Fibroblast of lung (primary cell): ENCODE measurements at regions not wholly inside any gene's neighbourhood (a gene's known extent, or its start where the extent isn't known, plus 50 kb on each side); places are given as distances from the start of the nearest gene placed in this dataset.

Experiments
- DNase-seq, 2 donors: peaks; one replicate each; pipeline versions ENCODE4 v3.0.0 to v3.0.0-alpha.2; 2010; ENCODE audit warnings: low read depth in 2 of 2
- H2AFZ ChIP-seq: 2 replicates; pipeline ENCODE4 v1.5.1; 2012; ENCODE audit warnings: low read length, control low read depth, inconsistent platforms
- H3K27ac ChIP-seq: 2 replicates; pipeline ENCODE4 v1.5.1; 2011; ENCODE audit warnings: low read length, control low read depth; ENCODE audit not compliant: insufficient read depth
- H3K27me3 ChIP-seq: 2 replicates; pipeline ENCODE4 v1.5.1; 2011; ENCODE audit warnings: mild to moderate bottlenecking, low read length; ENCODE audit not compliant: control insufficient read depth, insufficient read depth
- H3K36me3 ChIP-seq: 2 replicates; pipeline ENCODE4 v1.5.1; 2011; ENCODE audit warnings: low read length; ENCODE audit not compliant: control insufficient read depth, insufficient read depth
- H3K4me1 ChIP-seq: 2 replicates; pipeline ENCODE4 v1.5.1; 2011; ENCODE audit warnings: low read length; ENCODE audit not compliant: control insufficient read depth, insufficient read depth; ENCODE audit errors: extremely low read depth
- H3K4me2 ChIP-seq: 2 replicates; pipeline ENCODE4 v1.5.1; 2011; ENCODE audit warnings: low read length, control low read depth; ENCODE audit not compliant: insufficient read depth; ENCODE audit errors: extremely low read depth
- H3K4me3 ChIP-seq, 4 experiments: fragments of 200-600 bp in 1 of 4; sonication (generic) in 1 of 4; replicated peaks in 1 of 4; 2 replicates each; pipeline ENCODE4 v1.5.1; 2011 to 2016; ENCODE audit warnings: low read length in 4 of 4, low read depth in 3 of 4, mild to moderate bottlenecking in 3 of 4, control low read depth in 2 of 4, inconsistent platforms in 1 of 4, mixed read lengths in 1 of 4; ENCODE audit not compliant: insufficient read depth in 1 of 4; ENCODE audit errors: control extremely low read depth in 1 of 4
- H3K79me2 ChIP-seq: 2 replicates; pipeline ENCODE4 v1.5.1; 2012; ENCODE audit warnings: mild to moderate bottlenecking, low read length, inconsistent platforms; ENCODE audit not compliant: control insufficient read depth, insufficient read depth
- H3K9ac ChIP-seq: 2 replicates; pipeline ENCODE4 v1.5.1; 2011; ENCODE audit warnings: mild to moderate bottlenecking, low read length, control low read depth; ENCODE audit not compliant: insufficient read depth
- H3K9me3 ChIP-seq: 2 replicates; pipeline ENCODE4 v1.5.1; 2012; ENCODE audit warnings: low read depth, low read length; ENCODE audit not compliant: control insufficient read depth, insufficient read depth
- H4K20me1 ChIP-seq: 2 replicates; pipeline ENCODE4 v1.5.1; 2011; ENCODE audit warnings: low read length; ENCODE audit not compliant: control insufficient read depth, insufficient read depth; ENCODE audit errors: extremely low read depth
- CTCF ChIP-seq, 2 donors: IDR thresholded peaks in 1 of 2; conservative IDR thresholded peaks in 1 of 2; 1 replicate in 1 of 2; 2 replicates in 1 of 2; pipeline ENCODE4 v1.5.1; 2011 to 2012; ENCODE audit warnings: low read length in 2 of 2, control low read depth in 1 of 2, inconsistent platforms in 1 of 2, low read depth in 1 of 2, mild to moderate bottlenecking in 1 of 2
- EZH2 ChIP-seq: IDR thresholded peaks from 2 replicates; pipeline ENCODE4 v1.5.1; 2012; ENCODE audit warnings: low read length, control low read depth, mild to moderate bottlenecking; ENCODE audit errors: missing control alignments

GRCh38 chr2:103295591-103295990, 533.8 kb downstream of the TMEM182 start:
- Histone ChIP-seq H3K27me3 (no peaks in the 10 kb centered on the region), H2AFZ (no peak overlapping the region), H3K27ac (no peak overlapping the region), H3K36me3 (no peaks in the 10 kb centered on the region), H3K9ac (no peak overlapping the region), H3K9me3 (no peaks in the 10 kb centered on the region), H4K20me1 (no peaks in the 10 kb centered on the region), H3K4me1 (no peaks in the 10 kb centered on the region), H3K79me2 (no peaks in the 10 kb centered on the region), H3K4me3 (no peak overlapping the region), H3K4me2 (no peak overlapping the region)
- no peak for DNase-seq
- TF ChIP-seq CTCF (conservative IDR thresholded peaks at IDR 0.05 in 1 of 2, IDR thresholded peaks at IDR 0.05 in 1 of 2; ENCODE audit: low read depth in 1 of 2, low read length in 2 of 2) (no peak), EZH2 (no peak)

GRCh38 chr2:103324671-103325070, 562.8 kb downstream of the TMEM182 start:
- no peaks in the 10 kb centered on the region for H3K4me1 ChIP-seq
- no peak overlapping the region for H3K27ac ChIP-seq
- H3K9me3 ChIP-seq = no peaks in the 10 kb centered on the region
- no peak overlapping the region for H2AFZ ChIP-seq
- no peak for DNase-seq
- H4K20me1 ChIP-seq = no peaks in the 10 kb centered on the region
- H3K4me3 ChIP-seq = no peak overlapping the region
- H3K27me3 ChIP-seq = no peaks in the 10 kb centered on the region
- TF ChIP-seq CTCF (conservative IDR thresholded peaks at IDR 0.05 in 1 of 2, IDR thresholded peaks at IDR 0.05 in 1 of 2; ENCODE audit: low read depth in 1 of 2, low read length in 2 of 2) = no peak
- no peak for TF ChIP-seq EZH2
- H3K4me2 ChIP-seq = no peak overlapping the region
- H3K36me3 ChIP-seq = no peaks in the 10 kb centered on the region
- H3K9ac ChIP-seq = no peak overlapping the region
- no peaks in the 10 kb centered on the region for H3K79me2 ChIP-seq

- H4K20me1 ChIP-seq = no peaks in the 10 kb centered on the region
- H3K4me3 ChIP-seq = no peak overlapping the region
- no peak overlapping the region for H2AFZ ChIP-seq
- H3K4me1 ChIP-seq = no peaks in the 10 kb centered on the region
- no peak overlapping the region for H3K9ac ChIP-seq
- TF ChIP-seq CTCF (conservative IDR thresholded peaks at IDR 0.05 in 1 of 2, IDR thresholded peaks at IDR 0.05 in 1 of 2; ENCODE audit: low read depth in 1 of 2, low read length in 2 of 2) = no peak
- TF ChIP-seq EZH2 = no peak
- no peaks in the 10 kb centered on the region for H3K79me2 ChIP-seq
- no peaks in the 10 kb centered on the region for H3K9me3 ChIP-seq
- DNase-seq = no peak
- H3K27ac ChIP-seq = no peak overlapping the region
- no peak overlapping the region for H3K4me2 ChIP-seq
- H3K27me3 ChIP-seq = no peaks in the 10 kb centered on the region
- H3K36me3 ChIP-seq = no peaks in the 10 kb centered on the region
Measured at GRCh38 chr2:103327386-103327785, 565.6 kb downstream of the TMEM182 start.
